ENCODE measurements at regions not wholly inside any gene's neighbourhood (a gene's known extent, or its start where the extent isn't known, plus 50 kb on each side); places are given as distances from the start of the nearest gene placed in this dataset.

DNA sequence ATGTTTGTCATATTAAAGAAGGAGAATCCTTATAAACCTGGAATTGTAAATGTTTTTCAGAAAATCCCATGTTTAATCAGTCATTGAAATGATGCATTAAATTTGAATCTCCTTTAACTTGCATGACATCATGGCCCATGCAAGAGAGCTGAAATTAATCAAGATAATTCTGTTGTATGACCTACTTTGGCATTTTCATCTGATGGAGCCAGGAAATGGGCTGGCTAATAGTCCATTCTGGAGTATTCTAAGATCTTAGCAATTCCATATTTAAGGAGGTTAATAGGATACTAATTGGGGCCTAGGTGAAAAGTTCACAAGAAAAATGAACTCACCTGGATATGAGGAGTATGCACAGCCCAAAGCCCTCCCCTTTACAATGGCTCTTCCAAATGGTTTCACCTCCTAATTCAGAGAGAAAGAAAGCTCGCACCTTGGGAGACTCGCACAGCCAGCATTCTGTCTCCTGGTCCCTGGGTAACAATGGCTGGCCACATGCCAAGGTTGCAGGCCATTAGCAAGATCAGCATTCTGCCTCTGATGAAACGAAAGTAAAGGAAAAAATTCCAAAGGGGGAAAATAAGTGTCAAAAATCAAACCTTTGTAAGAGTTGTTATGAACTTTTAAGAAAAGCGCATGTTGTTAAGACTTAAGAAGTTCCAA is 786.4 kb downstream of the MCTP2 start:
- TF ChIP-seq, protein P1, sequence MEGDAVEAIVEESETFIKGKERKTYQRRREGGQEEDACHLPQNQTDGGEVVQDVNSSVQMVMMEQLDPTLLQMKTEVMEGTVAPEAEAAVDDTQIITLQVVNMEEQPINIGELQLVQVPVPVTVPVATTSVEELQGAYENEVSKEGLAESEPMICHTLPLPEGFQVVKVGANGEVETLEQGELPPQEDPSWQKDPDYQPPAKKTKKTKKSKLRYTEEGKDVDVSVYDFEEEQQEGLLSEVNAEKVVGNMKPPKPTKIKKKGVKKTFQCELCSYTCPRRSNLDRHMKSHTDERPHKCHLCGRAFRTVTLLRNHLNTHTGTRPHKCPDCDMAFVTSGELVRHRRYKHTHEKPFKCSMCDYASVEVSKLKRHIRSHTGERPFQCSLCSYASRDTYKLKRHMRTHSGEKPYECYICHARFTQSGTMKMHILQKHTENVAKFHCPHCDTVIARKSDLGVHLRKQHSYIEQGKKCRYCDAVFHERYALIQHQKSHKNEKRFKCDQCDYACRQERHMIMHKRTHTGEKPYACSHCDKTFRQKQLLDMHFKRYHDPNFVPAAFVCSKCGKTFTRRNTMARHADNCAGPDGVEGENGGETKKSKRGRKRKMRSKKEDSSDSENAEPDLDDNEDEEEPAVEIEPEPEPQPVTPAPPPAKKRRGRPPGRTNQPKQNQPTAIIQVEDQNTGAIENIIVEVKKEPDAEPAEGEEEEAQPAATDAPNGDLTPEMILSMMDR (conservative IDR thresholded peaks at IDR 0.05; ENCODE audit: low read depth, low read length), result no peak
- no peak for TF ChIP-seq EZH2 (IDR thresholded peaks at IDR 0.05; ENCODE audit: borderline replicate concordance, low read depth, low read length, poor library complexity, severe bottlenecking)
